OCI-LY7 (cell line): ENCODE measurements at regions not wholly inside any gene's neighbourhood (a gene's known extent, or its start where the extent isn't known, plus 50 kb on each side); places are given as distances from the start of the nearest gene placed in this dataset.

ENCODE experiments used
- BruUV-seq: library from RNA; stranded (reverse); fragments of 400-500 nt; replicated peaks from 2 replicates; lab custom pipeline; 2021; lab: Mats Ljungman, UMichigan
- CTCF ChIA-PET: fragments of 300-600 bp; sonication (Branson Sonifier 250); formaldehyde crosslinking; loops from one replicate; lab custom pipeline; 2022; ENCODE audit warnings: antibody characterized with exemption; ENCODE audit not compliant: unreplicated experiment; lab: Charles Lee
- POLR2A ChIA-PET: fragments of 300-600 bp; sonication (Branson Sonifier 250); formaldehyde crosslinking; loops from one replicate; lab custom pipeline; 2022; ENCODE audit warnings: antibody characterized with exemption; lab: Charles Lee
- DNase-seq: peaks from one replicate; pipeline ENCODE4 v3.0.0-alpha.2; 2015; ENCODE audit warnings: low spot score
- H2AFZ ChIP-seq: fragments of 200-600 bp; sonication (generic), shearing (Covaris generic); 2 replicates; pipeline ENCODE4 v1.6.1; 2014; ENCODE audit warnings: mild to moderate bottlenecking, antibody characterized with exemption, low read length, moderate library complexity
- H3K27ac ChIP-seq: fragments of 200-600 bp; sonication (generic); 2 replicates; pipeline ENCODE4 v1.5.1; 2014; ENCODE audit warnings: mixed run types, low read depth, mild to moderate bottlenecking, moderate library complexity, low read length, inconsistent platforms; ENCODE audit not compliant: poor library complexity, severe bottlenecking
- H3K36me3 ChIP-seq: fragments of 200-600 bp; sonication (generic); 2 replicates; pipeline ENCODE4 v1.6.1; 2014; ENCODE audit warnings: mild to moderate bottlenecking, antibody characterized with exemption, low read length, moderate library complexity, mixed read lengths; ENCODE audit not compliant: insufficient read depth
- H3K4me1 ChIP-seq: fragments of 200-600 bp; sonication (generic); 2 replicates; pipeline ENCODE4 v1.5.1; 2014; ENCODE audit warnings: mild to moderate bottlenecking, low read length; ENCODE audit not compliant: insufficient read depth, poor library complexity, severe bottlenecking
- H3K4me2 ChIP-seq: fragments of 200-600 bp; sonication (generic); 2 replicates; pipeline ENCODE4 v1.6.1; 2014; ENCODE audit warnings: mild to moderate bottlenecking, low read length
- H3K4me3 ChIP-seq: fragments of 200-600 bp; sonication (generic); 2 replicates; pipeline ENCODE4 v1.5.1; 2014; ENCODE audit warnings: mild to moderate bottlenecking, low read depth, low read length; ENCODE audit not compliant: poor library complexity, severe bottlenecking
- H3K79me2 ChIP-seq: fragments of 200-600 bp; sonication (generic); 2 replicates; pipeline ENCODE4 v1.6.1; 2016; ENCODE audit warnings: low read depth, mild to moderate bottlenecking, low read length, moderate library complexity, mixed read lengths; ENCODE audit not compliant: insufficient read depth
- H3K9me2 ChIP-seq: fragments of 200-600 bp; sonication (generic); 2 replicates; pipeline ENCODE4 v1.6.1; 2016; ENCODE audit warnings: mild to moderate bottlenecking, low read length, mixed read lengths; ENCODE audit not compliant: insufficient read depth
- H3K9me3 ChIP-seq: fragments of 200-600 bp; sonication (generic); 2 replicates; pipeline ENCODE4 v1.6.1; 2014; ENCODE audit warnings: mild to moderate bottlenecking, mixed run types, low read length, mixed read lengths
- H4K20me1 ChIP-seq: fragments of 200-600 bp; sonication (generic); 2 replicates; pipeline ENCODE4 v1.6.1; 2014; ENCODE audit warnings: mild to moderate bottlenecking, antibody characterized with exemption, low read length, moderate library complexity, mixed read lengths; ENCODE audit not compliant: insufficient read depth
- EZH2phosphoT487 ChIP-seq: fragments of 200-600 bp; sonication (generic); IDR thresholded peaks from 2 replicates; pipeline ENCODE4 v1.6.1; 2018; ENCODE audit warnings: low read depth, borderline replicate concordance, mild to moderate bottlenecking, mixed run types, antibody characterized with exemption, low read length, moderate library complexity, mixed read lengths
- intact Hi-C: fragments of 100-400 bp; cut with micrococcal nuclease; formaldehyde crosslinking; loops from one replicate; pipeline ENCODE4 v1.10.0; 2022; ENCODE audit not compliant: unreplicated experiment
- TF ChIP-seq, protein P1 (sequence below): fragments of 200-600 bp; sonication (generic); conservative IDR thresholded peaks from 2 replicates; pipeline ENCODE4 v1.5.1; 2014; ENCODE audit warnings: mild to moderate bottlenecking, antibody characterized with exemption, low read length, moderate library complexity, mixed read lengths

DNA sequence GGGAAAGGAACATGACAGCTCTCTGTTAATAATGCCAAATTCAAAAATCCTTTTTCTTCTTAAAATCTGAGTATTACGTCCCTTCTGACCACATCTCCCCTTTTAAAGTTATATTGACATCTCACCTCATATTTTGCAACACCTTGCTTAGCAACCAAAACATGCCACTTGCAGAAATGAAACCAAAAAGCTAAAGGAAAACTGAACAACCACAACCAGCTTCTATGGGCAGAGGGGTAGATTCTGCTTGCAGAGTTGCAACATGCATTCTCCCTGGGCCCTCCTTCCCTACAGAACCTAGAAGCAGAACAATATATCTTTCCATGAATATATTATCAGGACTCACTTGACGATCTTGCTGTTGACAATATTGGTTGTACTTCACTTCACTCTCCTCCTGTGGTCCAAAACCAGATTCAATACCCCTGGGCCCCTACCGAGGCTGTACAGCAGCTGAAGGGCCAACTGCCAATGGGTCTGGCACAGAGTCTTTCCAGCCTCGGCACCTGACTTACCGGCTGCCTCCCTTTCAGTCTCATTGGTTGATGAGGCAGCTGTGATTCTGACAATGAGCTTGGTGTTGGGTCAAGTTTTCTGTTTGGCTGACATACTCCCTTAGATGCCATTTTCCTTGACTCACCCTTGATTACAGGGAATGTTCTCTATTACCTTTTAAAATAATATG, 616.6 kb downstream of the ZEB2 start:
- H3K9me2 ChIP-seq = no peaks in the 10 kb centered on the region
- no peak overlapping the region for H3K4me3 ChIP-seq
- no peak overlapping the region for H2AFZ ChIP-seq
- intact Hi-C loops = no loop called here
- CTCF ChIA-PET = no interaction called here
- no peak overlapping the region for H3K27ac ChIP-seq
- H3K4me2 ChIP-seq = no peak overlapping the region
- no peak for DNase-seq
- H3K4me1 ChIP-seq = no peaks in the 10 kb centered on the region
- POLR2A ChIA-PET = no interaction called here
- no peaks in the 10 kb centered on the region for H3K9me3 ChIP-seq
- no peaks in the 10 kb centered on the region for H4K20me1 ChIP-seq
- TF ChIP-seq, protein P1, sequence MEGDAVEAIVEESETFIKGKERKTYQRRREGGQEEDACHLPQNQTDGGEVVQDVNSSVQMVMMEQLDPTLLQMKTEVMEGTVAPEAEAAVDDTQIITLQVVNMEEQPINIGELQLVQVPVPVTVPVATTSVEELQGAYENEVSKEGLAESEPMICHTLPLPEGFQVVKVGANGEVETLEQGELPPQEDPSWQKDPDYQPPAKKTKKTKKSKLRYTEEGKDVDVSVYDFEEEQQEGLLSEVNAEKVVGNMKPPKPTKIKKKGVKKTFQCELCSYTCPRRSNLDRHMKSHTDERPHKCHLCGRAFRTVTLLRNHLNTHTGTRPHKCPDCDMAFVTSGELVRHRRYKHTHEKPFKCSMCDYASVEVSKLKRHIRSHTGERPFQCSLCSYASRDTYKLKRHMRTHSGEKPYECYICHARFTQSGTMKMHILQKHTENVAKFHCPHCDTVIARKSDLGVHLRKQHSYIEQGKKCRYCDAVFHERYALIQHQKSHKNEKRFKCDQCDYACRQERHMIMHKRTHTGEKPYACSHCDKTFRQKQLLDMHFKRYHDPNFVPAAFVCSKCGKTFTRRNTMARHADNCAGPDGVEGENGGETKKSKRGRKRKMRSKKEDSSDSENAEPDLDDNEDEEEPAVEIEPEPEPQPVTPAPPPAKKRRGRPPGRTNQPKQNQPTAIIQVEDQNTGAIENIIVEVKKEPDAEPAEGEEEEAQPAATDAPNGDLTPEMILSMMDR = no peak
- no peak for TF ChIP-seq EZH2phosphoT487
- no TSS peak for BruUV-seq
- no peaks in the 10 kb centered on the region for H3K36me3 ChIP-seq
- H3K79me2 ChIP-seq = no peaks in the 10 kb centered on the region

DNA sequence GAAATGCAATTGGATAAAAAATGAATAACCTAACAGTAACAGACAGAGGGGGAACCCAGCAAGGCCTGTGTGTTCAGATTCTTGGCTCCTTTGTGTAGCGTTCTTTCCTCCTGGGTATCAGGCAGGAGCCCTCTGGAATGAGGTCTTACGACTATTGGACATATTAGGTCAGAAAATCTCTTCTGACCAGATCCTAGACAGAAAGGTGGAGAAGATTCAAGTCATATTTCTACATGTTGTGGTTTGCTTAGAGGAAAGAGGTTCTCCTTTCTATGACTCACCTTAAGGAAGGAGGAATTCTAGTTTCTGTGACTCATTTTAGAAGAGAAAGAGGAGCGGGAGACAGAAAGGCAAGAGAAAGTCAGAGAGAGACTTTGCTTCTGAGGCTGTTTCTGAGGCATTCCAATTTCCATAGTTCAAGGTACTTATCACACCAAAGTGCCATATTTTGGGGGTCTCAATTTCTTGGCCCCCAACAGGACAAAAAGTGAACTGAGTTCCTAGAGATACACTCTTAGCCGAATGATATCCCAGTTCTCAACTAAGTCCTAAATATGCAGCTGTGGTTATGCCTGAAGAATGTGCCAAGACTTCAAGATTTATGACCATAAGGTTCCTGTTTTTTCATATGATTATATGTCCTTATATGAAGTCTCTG, 618.6 kb downstream of the ZEB2 start:
- no TSS peak for BruUV-seq
- CTCF ChIA-PET = no interaction called here
- no peak overlapping the region for H3K4me2 ChIP-seq

More for the DNA sequence above, 618.6 kb downstream of the ZEB2 start:
- H3K9me3 ChIP-seq = no peaks in the 10 kb centered on the region
- intact Hi-C loops = no loop called here
- H2AFZ ChIP-seq = no peak overlapping the region
- H3K27ac ChIP-seq = no peak overlapping the region
- H3K79me2 ChIP-seq = no peaks in the 10 kb centered on the region
- H3K9me2 ChIP-seq = no peaks in the 10 kb centered on the region
- TF ChIP-seq EZH2phosphoT487 = no peak
- TF ChIP-seq, protein P1 = no peak
- no peaks in the 10 kb centered on the region for H3K36me3 ChIP-seq
- no peak overlapping the region for H3K4me3 ChIP-seq
- no peak for DNase-seq
- H4K20me1 ChIP-seq = no peaks in the 10 kb centered on the region
- POLR2A ChIA-PET = interaction anchor here (0.6 to 0.9 kb wide), 2 partner anchors 1208 to 1772 kb away, joined by 4 read pairs; no protein-coding TSS in a partner anchor
- no peaks in the 10 kb centered on the region for H3K4me1 ChIP-seq
